Pancreas (tissue), 10 donors: ENCODE measurements at regions not wholly inside any gene's neighbourhood (a gene's known extent, or its start where the extent isn't known, plus 50 kb on each side); places are given as distances from the start of the nearest gene placed in this dataset.
A peak's percentile ranks its signal among the peaks of the same experiment; 100 is the strongest.

Experiments used
- ATAC-seq, 4 donors: fragments of 200-7000 bp; cut with Tn5 transposase; one replicate each; pipeline versions ENCODE4 v1.8.0 to v1.9.1; 2020; ENCODE audit warnings: mild to moderate bottlenecking in 4 of 4, moderate library complexity in 4 of 4
- DNase-seq, 6 donors: peaks; one replicate each; pipeline ENCODE4 v3.0.0-alpha.2; 2020
- FAIRE-seq: peaks from 2 replicates; lab custom pipeline; 2012; peaks lifted over from hg19 to GRCh38; lab: Jason Lieb, UNC
- H3K27ac ChIP-seq, 4 donors: fragments of 200-600 bp; sonication (generic); 1 replicate in 3 of 4; 2 replicates in 1 of 4; pipeline versions ENCODE4 v1.5.0 to v1.8.0; 2020
- H3K27me3 ChIP-seq, 4 donors: fragments of 200-600 bp; one replicate each; pipeline ENCODE4 v1.8.0; 2021
- H3K36me3 ChIP-seq, 3 donors: fragments of 200-600 bp; sonication (generic) in 1 of 3; one replicate each; pipeline versions ENCODE4 v1.5.0 to v1.8.0; 2020 to 2021
- H3K4me1 ChIP-seq, 3 donors: fragments of 200-600 bp; one replicate each; pipeline ENCODE4 v1.8.0; 2021
- H3K4me3 ChIP-seq, 4 donors: fragments of 200-600 bp; sonication (generic) in 2 of 4; one replicate each; pipeline versions ENCODE4 v1.5.0 to v1.8.0; 2020 to 2021
- H3K9me3 ChIP-seq, 4 donors: fragments of 200-600 bp; one replicate each; pipeline ENCODE4 v1.8.0; 2021
- CTCF ChIP-seq, 4 donors: fragments of 200-600 bp; sonication (generic) in 3 of 4; IDR thresholded peaks; one replicate each; pipeline versions ENCODE4 v1.5.0 to v1.8.0; 2021; ENCODE audit warnings: antibody characterized with exemption in 4 of 4
- WGBS, 2 donors: extraction: QIAGEN DNeasy Blood & Tissue Kit; methylation state at CpG; one replicate each; pipeline ENCODE4 v1.1.7; 2013; 5-methylcytosine and 5-hydroxymethylcytosine counted together
- intact Hi-C, 3 donors: fragments of 100-400 bp; cut with DNase I; formaldehyde crosslinking; loops; one replicate each; pipeline versions ENCODE4 v1.11.1 to v1.14.2; 2022
- donor health status: healthy with polysubstance abuse.
- donor health status: DM: no; HTN: no; CAD: no; lungs with moderate emphysema.
- donor health status: DM: no; HTN: no; CAD: no.
- donor health status: control.
- donor health status: control.
- donor health status: Bipolar disorder and iron deficiency.
- donor health status: DM: yes; HTN: yes; CAD: no.
- donor health status: DM: no; HTN: no; CAD: no.
- donor health status: DM: no; HTN: no; CAD: no.
- donor health status: DM: yes; HTN: yes; CAD: no.

DNA sequence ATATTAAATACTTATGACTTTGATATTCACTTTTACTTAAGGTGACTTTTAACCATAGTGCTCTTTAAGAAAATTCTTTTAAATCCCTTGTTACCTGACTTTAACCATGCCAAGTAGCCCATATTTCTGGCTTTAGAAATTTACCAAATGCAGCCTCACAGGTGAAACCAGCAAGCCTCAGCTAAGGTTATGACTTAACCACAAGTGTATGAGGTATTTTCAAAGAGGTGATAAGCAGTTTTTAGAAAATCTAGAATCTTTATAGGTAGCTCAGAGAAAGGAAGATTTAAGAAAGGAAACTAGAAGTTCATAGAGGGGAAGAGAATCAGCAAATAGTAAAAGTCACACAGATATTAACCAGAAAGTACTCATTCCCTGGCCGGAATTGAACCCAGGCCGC, 661.9 kb upstream of the GJE1 start:
- no peak for FAIRE-seq
- Histone ChIP-seq H3K27ac (no peak overlapping the region), H3K9me3 (no peaks in the 10 kb centered on the region), H3K36me3 (no peaks in the 10 kb centered on the region), H3K27me3 (no peaks in the 10 kb centered on the region), H3K4me3 (no peak overlapping the region), H3K4me1 (no peaks in the 10 kb centered on the region)
- DNase-seq = no peak
- no peak for ATAC-seq
- intact Hi-C loops = no loop called here
- 67 to 86% methylated on average over 2 of the region's 2 CpGs for WGBS, 2 donors
- no peak for TF ChIP-seq CTCF (IDR thresholded peaks at IDR 0.05)

GRCh38 chr6:141467881-141468280, 664.8 kb upstream of the GJE1 start:
- Histone ChIP-seq H3K27ac (no peak overlapping the region), H3K4me1 (no peaks in the 10 kb centered on the region), H3K27me3 (no peaks in the 10 kb centered on the region), H3K4me3 (no peak overlapping the region), H3K36me3 (no peaks in the 10 kb centered on the region), H3K9me3 (no peaks in the 10 kb centered on the region)
- ATAC-seq (no peak), DNase-seq (no peak), FAIRE-seq (no peak)
- intact Hi-C loops = no loop called here
- no peak for TF ChIP-seq CTCF (IDR thresholded peaks at IDR 0.05)

- no peak for ATAC-seq
- H3K4me3 ChIP-seq = no peak overlapping the region
- WGBS, 2 donors = 50% methylated on average over 1 of the region's 1 CpG
- no peak for FAIRE-seq
- no peak for TF ChIP-seq CTCF (IDR thresholded peaks at IDR 0.05)
- no peaks in the 10 kb centered on the region for H3K9me3 ChIP-seq
- H3K27me3 ChIP-seq = no peaks in the 10 kb centered on the region
- intact Hi-C loops = no loop called here
- no peak for DNase-seq
- H3K4me1 ChIP-seq = no peaks in the 10 kb centered on the region
- H3K36me3 ChIP-seq = no peaks in the 10 kb centered on the region
- H3K27ac ChIP-seq = no peak overlapping the region
These were observed 665.7 kb upstream of the GJE1 start for GRCh38 chr6:141467041-141467440.

GRCh38 chr6:141464896-141465295, 667.8 kb upstream of the GJE1 start:
- DNase-seq (no peak), FAIRE-seq (no peak), ATAC-seq (no peak)
- Histone ChIP-seq H3K9me3 (no peaks in the 10 kb centered on the region), H3K27me3 (no peaks in the 10 kb centered on the region), H3K27ac (no peak overlapping the region), H3K4me1 (no peaks in the 10 kb centered on the region), H3K4me3 (no peak overlapping the region), H3K36me3 (no peaks in the 10 kb centered on the region)
- WGBS, 2 donors = 60 to 74% methylated on average over 2 of the region's 2 CpGs
- TF ChIP-seq CTCF (IDR thresholded peaks at IDR 0.05) = no peak
- intact Hi-C loops = no loop called here

GRCh38 chr6:141464490-141464889, 668.2 kb upstream of the GJE1 start:
- 23 to 34% methylated on average over 2 of the region's 2 CpGs for WGBS, 2 donors
- no peaks in the 10 kb centered on the region for H3K36me3 ChIP-seq
- no peaks in the 10 kb centered on the region for H3K4me1 ChIP-seq
- H3K27ac ChIP-seq = no peak overlapping the region
- intact Hi-C loops = no loop called here
- FAIRE-seq (no peak), ATAC-seq (peak in 2 of 4 donors; percentile 62 to 78), DNase-seq (no peak)
- H3K27me3 ChIP-seq = no peaks in the 10 kb centered on the region
- no peaks in the 10 kb centered on the region for H3K9me3 ChIP-seq
- no peak for TF ChIP-seq CTCF (IDR thresholded peaks at IDR 0.05)
- no peak overlapping the region for H3K4me3 ChIP-seq
